GM19193 (cell line): ENCODE measurements at regions not wholly inside any gene's neighbourhood (a gene's known extent, or its start where the extent isn't known, plus 50 kb on each side); places are given as distances from the start of the nearest gene placed in this dataset.

Source experiments
- POLR2A ChIP-seq: IDR thresholded peaks from 4 replicates; pipeline ENCODE4 v1.6.1; 2011; ENCODE audit not compliant: insufficient read depth, insufficient read length; ENCODE audit errors: extremely low read depth

DNA sequence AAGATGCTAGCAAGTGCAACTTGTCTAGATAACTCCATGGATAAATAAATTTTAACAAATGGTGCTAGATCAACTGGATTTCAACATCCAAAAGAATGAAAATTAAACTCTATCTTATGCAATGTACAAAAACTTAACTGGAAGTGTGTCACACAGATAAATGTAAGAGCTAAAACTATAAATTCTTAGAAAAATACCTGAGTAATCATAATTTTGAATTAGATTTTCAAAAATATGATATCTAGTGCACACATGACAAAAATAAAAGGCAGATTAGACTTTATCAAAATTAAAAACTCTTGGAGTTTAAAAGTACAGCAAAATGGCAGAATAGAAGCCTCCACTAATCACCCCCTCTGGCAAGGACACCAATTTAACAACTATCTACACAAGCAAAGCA, 1791.2 kb upstream of the CDH6 start:
- no peak for TF ChIP-seq POLR2A

DNA sequence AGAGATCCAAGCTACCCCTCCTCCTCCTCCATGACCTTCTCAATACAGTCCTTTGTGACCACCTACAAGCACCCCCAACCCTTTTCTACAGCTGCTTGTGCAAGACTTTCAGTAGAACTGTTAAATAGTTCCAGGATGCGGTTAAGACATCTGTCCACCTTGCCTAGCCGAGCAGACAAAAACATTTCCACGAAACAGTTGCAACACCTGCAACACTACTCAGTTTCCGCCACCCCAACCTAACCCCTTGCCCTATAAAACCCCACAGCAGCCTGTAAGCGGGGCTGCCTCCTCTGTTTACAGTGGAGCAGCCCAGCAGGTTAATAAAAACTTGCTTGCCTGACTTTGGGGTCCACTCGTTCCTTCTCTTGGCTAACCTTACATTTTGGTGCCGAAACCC, 1803.5 kb upstream of the CDH6 start:
- TF ChIP-seq POLR2A = no peak

DNA sequence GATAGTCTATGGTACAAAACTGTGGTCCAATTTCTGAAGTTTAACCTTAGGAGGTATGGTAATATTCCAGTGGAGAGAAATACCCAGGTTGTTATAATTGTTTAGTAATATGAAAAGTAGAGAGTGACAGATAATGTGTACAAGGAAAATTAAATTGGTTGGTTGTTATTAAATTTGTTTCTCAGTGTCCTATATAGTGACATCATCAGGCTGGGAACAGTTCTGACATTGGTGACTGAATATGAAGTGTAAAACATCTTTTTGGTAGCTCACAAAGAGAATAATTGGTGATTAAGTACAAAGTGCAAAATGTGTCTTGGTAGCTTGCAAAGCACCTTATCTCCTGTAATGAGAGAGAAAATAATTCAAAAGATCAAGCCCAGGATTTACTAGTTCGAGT, 1806.1 kb upstream of the CDH6 start:
- TF ChIP-seq POLR2A = no peak

DNA sequence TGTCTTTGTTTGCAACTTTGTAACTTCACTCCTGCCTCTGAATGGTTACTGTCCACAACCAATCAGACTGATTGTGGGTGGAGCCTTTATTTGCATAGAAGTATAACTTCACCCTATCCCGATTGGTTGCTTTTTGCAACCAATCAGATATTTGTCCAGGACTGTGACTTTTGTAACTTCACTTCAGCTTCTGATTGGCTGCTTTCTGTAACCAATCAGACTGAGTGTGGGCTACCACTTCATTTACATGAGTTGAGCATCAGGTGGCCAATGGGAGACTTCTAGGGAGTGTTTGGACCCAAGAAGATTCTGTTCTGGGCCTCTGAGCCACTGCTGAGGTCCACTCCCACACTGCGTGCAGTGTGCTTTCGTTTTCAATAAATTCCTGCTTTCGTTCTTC, 1810.7 kb upstream of the CDH6 start:
- TF ChIP-seq POLR2A = no peak

DNA sequence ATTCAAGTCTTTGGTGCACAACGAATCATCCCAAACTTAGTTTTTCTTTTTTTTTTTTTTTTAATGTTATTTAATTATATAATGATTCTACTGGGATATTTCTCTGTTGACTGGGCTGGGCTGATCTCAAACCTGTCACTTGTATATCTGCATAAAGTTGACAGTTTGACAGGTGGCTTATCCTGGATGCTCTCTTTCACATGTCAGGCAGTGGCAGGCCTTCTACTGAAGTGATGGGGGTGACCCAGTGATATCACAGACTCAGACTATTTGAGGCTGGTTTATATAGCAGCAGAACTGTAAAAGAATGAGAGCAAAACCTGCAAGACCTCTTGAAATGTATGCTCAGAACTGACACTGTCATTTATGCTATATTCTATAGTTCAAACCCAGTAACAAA, 1813.5 kb upstream of the CDH6 start:
- no peak for TF ChIP-seq POLR2A

DNA sequence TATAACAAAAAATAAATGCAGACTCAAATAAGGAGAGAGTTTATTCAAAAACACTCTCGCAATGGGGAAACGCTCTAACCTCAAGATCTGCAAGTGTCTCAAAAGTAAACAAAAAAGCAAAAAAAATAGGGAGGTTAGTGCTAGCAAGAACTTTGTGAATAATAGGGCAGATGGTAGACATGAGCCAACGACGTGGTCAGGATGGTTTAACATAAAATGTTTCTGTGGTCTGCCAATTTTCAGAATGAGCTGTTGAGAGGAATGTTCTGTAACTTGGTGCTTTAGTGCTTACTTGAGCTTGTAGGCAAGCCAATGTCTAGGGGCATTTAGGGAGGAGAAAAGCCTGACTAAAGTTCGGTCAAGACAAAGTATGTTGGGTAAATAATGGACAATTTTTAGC, 1813.9 kb upstream of the CDH6 start:
- no peak for TF ChIP-seq POLR2A

DNA sequence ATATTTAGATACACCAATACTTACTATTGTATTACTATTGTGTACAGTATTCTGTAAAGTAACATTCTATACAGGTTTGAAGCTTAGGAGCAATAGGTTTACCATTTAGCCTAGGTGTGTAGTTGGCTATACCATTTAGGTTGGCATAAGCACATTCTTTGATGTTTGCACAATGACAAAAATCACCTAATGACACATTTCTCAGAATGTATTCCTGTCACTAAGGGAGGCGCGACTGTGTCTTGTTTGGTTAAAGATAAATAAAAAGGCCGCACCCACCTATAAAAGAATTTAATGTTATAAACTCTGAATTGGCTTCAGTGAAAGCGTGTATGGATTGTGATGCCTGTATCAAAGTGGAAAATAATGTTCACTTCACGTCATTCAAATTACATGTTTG, 1815.4 kb upstream of the CDH6 start:
- no peak for TF ChIP-seq POLR2A

DNA sequence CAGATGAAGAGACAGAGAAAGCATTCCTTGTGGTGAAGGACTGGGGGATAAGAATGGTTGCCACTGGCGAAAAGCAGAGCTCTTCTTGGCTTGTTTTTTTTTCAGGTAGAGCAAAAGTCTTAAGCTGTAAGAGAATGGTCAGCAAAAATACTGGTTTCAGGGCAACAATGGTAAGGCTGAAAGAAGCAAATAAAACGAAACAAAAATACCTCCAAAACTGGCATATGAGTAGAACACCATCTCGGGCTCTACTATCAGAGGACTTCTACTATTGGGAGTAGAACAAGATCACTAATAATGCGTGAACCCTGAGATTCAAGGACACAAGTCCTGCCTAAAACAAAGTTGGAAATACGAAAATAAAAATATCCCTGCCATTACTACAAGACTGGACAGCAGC, 1823.2 kb upstream of the CDH6 start:
- no peak for TF ChIP-seq POLR2A

DNA sequence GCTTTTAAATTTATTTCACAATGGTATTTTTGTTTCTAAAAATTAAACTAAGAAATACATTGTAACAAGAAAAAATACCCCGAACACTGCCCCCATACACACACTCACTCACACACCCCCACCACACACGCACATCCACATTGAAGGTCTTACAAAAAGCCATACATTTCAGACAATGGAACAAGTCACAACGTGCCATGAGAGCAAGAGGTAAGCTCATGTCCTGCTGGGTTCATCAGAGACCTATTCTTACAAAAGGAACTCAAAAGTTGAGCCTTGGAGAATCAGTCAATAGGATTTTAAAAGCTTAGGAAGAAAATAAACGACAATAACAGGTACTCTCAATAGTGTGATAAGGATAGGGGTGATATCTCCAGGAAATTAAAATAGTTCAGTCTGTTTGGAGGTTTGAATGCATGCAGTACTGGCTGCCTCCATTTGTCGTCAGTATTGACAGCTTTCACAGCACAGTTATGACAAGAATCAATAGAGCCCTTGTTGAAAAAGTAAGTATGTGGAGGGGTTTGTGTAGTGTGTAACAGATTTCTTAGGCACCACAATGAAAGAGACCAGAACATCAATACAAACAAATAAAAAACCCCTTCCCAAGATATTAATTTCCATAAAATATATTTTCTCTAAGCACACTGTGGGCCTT, 1826.2 kb upstream of the CDH6 start:
- no peak for TF ChIP-seq POLR2A

DNA sequence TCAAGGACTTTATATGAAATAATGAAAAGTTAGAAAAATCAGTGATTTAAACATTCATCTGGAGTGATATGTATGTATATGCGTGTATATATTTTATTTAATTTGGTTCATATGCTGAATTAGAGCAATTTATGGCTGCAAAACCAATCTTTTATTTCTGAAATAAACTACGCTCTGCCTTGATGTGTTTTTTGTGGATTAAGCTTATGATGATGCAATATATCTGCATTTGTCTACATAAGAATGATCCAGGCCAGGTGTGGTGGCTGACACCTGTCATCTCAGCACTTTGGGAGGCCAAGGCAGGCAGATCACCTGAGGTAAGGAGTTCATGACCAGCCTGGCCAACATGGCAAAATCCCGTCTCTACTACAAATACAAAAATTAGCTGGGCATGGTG, 1842.3 kb upstream of the CDH6 start:
- no peak for TF ChIP-seq POLR2A

DNA sequence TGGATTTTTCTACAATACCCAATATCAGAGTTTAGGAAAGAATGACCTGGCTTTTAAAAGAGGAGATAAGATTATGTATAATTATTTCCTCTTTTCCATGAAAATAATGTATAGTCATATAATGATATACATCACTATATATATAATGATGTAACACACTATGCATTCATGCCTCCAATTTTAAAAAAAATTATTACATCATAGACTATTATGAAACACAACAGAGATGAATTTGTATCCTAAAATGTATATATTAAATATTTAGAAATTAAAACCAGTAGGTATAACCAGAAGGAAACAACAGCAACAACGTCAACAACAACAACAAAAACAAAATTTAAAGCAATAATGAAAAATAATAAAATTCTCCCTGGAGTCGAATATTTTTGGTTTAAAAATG, 1856.5 kb upstream of the CDH6 start:
- no peak for TF ChIP-seq POLR2A

DNA sequence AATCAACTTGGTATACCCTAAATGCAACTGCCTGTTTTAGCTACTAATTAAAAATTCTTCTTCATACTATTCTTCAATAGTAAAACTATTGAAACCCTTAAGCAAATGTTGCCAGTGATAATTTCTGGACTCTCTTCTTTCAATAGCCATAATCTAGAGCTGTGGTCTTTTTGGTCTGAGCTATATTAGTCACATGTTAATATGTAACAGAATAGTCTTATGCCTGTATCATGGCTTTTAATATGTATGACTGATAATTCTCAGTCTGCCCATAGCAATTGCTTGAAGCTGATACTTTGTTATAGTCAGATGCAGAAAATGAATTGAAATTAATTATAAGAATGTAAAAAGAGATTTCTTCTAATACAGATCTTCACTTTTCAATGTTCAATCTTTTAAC, 1871.9 kb upstream of the CDH6 start:
- no peak for TF ChIP-seq POLR2A

DNA sequence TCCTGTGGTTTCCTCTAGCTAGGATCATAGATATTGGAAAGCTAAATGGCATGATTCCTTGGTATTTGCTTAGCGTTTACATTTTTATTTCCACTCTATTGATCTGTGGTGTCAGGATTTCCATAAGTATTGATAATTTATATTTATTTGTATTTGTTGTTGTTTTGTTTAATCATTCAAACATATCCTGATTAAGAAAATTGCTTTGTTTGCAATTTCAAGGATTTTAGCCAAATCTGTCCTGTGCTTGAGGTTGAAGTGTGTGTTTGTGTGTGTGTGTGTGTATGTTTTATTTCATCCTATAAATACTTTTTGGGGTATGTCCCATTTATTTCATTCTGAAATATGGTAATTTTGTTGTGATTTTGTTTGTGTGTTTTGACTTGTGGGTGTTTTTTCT, 1884.1 kb upstream of the CDH6 start:
- no peak for TF ChIP-seq POLR2A

DNA sequence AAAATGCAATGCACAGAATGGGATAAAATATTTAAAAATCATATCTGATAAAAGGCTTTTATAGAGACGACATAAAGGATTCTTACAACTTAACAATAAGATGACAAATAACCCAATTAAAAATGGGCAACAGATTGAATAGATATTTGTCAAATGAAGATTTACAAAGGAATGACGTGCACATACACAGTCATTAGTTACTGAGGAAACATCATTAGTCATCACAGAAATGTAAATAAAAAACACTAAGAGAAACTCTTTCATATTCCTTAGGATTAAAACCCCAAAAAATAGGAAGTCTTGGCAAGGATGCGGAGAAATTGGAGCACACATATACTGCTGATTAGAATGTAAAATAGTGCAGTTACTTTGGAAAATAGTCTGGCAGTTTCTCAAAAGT, 1886.0 kb upstream of the CDH6 start:
- TF ChIP-seq POLR2A = no peak

DNA sequence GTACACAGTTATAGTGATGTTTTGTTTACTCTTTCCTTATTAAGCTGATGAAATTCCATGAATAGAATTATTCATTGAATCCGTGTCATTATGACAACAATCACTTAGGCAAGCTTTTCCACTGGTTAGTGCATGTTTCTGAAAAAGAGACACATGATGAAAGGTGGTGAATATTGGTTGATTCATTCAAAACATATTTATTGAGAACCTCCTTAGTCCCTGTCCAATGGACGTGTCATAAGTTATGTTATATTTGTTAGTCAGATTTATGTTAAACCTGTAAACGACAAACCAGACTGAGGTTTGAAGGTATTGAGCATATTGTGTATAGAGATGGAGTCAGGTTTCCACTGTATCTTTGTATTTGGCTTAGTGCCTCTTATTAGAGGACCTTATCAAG, 1888.9 kb upstream of the CDH6 start:
- no peak for TF ChIP-seq POLR2A

DNA sequence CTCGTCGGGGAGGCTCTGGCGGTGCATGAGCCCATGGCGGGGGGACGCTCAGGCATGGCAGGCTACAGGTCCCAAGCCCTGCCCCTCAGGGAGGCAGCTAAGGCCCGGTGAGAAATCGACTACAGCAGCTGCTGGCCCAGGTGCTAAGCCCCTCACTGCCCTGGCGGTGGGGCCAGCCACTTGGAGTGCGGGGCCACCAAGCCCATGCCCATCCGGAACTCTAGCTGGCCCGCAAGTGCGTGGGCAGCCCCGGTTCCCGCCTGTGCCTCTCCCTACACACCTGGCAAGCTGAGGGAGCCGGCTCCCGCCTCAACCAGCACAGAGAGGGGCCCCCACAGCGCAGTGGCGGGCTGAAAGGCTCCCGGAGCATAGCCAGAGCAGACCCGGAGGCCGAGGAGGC, 1896.9 kb upstream of the CDH6 start:
- TF ChIP-seq POLR2A = no peak

DNA sequence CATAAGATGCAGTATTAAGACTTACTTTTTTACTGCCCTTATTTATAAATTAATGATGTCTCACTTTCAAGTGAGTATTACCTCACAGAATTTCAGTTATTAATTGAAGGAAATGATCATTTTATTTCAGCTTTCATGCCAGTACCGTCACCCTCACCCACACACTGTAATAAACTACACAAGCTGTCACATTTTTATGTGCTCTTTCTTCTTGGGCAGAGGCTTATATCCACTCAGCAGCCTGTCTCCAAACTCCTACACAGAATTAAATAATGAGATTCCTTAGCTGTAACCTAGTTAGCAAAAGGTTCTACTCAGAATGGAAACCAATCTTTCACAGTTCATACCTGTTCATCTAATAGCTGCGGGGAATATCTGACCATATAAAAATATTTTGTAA, 1915.8 kb upstream of the CDH6 start:
- no peak for TF ChIP-seq POLR2A

DNA sequence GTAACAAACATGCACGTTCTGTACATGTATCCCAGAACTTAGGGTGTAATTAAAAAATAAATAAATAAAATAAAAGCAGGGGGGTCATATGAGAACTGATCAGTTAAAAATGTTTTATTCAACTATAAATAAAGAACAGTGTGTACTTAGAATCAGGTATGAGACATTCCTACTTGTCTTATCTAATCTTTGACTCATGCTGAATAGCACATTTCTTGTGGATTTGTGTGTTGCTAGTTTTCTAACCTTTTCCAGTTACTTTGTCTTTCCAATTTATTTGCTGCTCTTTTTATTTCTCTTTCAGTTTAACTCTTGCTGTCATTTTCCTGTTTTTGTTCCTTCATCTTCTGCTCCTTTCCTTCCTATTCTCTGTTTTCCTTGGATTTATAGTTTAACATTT, 1917.1 kb upstream of the CDH6 start:
- no peak for TF ChIP-seq POLR2A

DNA sequence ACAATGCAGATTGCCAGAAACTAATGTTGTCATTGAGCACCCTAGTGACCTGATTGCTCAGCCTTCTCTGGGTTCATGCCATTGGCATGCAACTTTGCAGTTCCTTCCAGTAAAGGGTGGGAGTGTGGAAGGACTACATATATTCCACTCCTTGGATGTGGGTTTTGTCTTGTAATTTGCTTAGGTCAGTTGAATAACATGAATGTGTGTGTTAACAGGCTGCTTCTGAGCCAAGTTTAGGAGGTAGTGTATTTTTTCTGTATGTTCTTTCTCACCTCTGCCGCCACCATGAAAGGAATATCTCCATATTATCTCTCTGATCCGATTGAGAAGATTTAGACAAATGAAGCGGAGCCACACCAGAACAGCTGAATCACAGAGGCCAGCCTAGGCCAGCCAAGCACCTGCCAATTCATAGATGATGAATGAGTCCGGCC, 1929.6 kb upstream of the CDH6 start:
- TF ChIP-seq POLR2A = no peak
